ENCODE measurements at regions not wholly inside any gene's neighbourhood (a gene's known extent, or its start where the extent isn't known, plus 50 kb on each side); places are given as distances from the start of the nearest gene placed in this dataset.
"Not testable (repeated sequence)": the region's sequence is repeated elsewhere in the genome, so short reads cannot be mapped to it uniquely, and the experiment has no call there.

DNA sequence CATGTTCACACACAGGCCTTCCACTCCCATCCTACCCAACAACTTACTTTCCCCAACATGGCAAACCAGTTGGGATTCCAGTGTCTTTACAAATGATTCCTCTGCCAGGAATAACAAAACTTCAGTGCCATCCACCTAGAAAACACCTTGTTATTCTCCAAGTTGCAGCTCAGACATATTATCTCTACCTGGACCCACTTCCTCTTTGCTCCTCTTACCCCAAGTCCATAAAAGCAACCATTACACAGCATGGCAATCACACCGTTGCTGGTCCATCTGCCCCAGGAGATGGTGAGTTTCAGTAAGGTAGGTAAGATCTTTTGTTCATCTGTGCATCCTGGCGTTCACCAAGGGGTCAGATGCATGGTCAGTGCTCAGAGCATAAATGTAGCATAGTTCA, 66.0 kb upstream of the CSF1 start:
- WGBS (ENCODE audit: insufficient coverage, insufficient read length): no CpG with 5 or more reads among the region's 2 CpGs
- H3K36me3 ChIP-seq (ENCODE audit: control insufficient read depth, insufficient read depth, low read length): no peaks in the 10 kb centered on the region
- H3K4me1 ChIP-seq (ENCODE audit: control insufficient read depth, insufficient read depth, low read length): no peaks in the 10 kb centered on the region
- no peaks in the 10 kb centered on the region for H3K27me3 ChIP-seq (ENCODE audit: control insufficient read depth, insufficient read depth, low read length)
- no peak for DNase-seq (ENCODE audit: low read depth, low spot score)
- H3K9me3 ChIP-seq (ENCODE audit: control insufficient read depth, insufficient read depth, low read length): no peaks in the 10 kb centered on the region
- H3K27ac ChIP-seq (ENCODE audit: low read length): no peak overlapping the region
- H3K4me3 ChIP-seq (ENCODE audit: low read length): no peak overlapping the region

- Histone ChIP-seq H3K9me3 (ENCODE audit: control insufficient read depth, insufficient read depth, low read length) (no peaks in the 10 kb centered on the region), H3K27ac (ENCODE audit: low read length) (no peak overlapping the region)
Measured at GRCh38 chr1:109840011-109840629, 70.5 kb upstream of the CSF1 start.

DNA sequence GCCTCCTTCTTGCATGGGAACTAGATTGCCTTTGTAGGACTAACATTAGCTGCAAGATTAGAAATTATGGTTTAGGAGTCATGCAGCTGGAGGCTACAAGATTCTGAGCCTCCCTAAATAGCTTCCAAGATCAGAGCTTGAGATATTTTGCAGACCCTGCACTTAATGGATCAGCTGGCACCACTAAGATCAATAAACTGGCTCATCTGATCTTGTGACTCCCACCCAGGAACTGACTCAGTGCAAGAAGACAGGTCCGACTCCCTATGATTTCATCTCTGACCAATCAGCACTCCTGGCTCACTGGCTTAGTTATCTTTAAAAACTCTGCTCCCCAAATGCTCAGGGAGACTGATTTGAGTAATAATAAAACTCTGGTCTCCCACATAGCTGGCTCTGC, 71.4 kb upstream of the CSF1 start:
- H3K4me1 ChIP-seq (ENCODE audit: control insufficient read depth, insufficient read depth, low read length); H3K27ac ChIP-seq (ENCODE audit: low read length); H3K9me3 ChIP-seq (ENCODE audit: control insufficient read depth, insufficient read depth, low read length); H3K36me3 ChIP-seq (ENCODE audit: control insufficient read depth, insufficient read depth, low read length); H3K4me3 ChIP-seq (ENCODE audit: low read length); DNase-seq (ENCODE audit: low read depth, low spot score); H3K27me3 ChIP-seq (ENCODE audit: control insufficient read depth, insufficient read depth, low read length): not testable (repeated sequence)
- WGBS (ENCODE audit: insufficient coverage, insufficient read length): no CpG with 5 or more reads among the region's 1 CpG

More at GRCh38 chr1:109840011-109840629, 70.5 kb upstream of the CSF1 start:
- Histone ChIP-seq H3K27me3 (ENCODE audit: control insufficient read depth, insufficient read depth, low read length) (no peaks in the 10 kb centered on the region), H3K4me1 (ENCODE audit: control insufficient read depth, insufficient read depth, low read length) (no peaks in the 10 kb centered on the region), H3K4me3 (ENCODE audit: low read length) (no peak overlapping the region), H3K36me3 (ENCODE audit: control insufficient read depth, insufficient read depth, low read length) (no peaks in the 10 kb centered on the region)
- WGBS (ENCODE audit: insufficient coverage, insufficient read length): no CpG with 5 or more reads among the region's 5 CpGs
- DNase-seq (ENCODE audit: low read depth, low spot score): no peak

DNA sequence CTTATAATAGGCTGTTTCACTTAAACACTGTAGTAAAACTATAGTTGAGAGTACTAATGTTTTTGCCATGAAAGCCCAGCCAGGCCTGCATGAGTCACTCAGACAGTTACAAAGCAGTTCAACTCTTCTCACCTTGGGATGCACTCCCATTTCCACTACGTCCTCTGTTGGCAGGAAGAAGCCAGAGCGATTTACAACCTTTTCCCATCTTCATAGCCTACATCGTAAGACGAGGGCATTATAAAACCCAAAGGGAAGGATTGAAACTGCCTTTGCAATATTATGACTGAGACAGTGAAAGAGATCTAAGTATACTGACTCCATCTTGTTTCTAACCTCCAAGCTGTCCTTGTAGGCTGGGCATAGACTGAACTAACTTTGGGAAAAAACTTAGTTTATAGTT, 71.8 kb upstream of the CSF1 start:
- Histone ChIP-seq H3K4me1 (ENCODE audit: control insufficient read depth, insufficient read depth, low read length) (no peaks in the 10 kb centered on the region), H3K27me3 (ENCODE audit: control insufficient read depth, insufficient read depth, low read length) (no peaks in the 10 kb centered on the region), H3K9me3 (ENCODE audit: control insufficient read depth, insufficient read depth, low read length) (no peaks in the 10 kb centered on the region), H3K4me3 (ENCODE audit: low read length) (no peak overlapping the region), H3K27ac (ENCODE audit: low read length) (no peak overlapping the region), H3K36me3 (ENCODE audit: control insufficient read depth, insufficient read depth, low read length) (no peaks in the 10 kb centered on the region)
- no CpG with 5 or more reads among the region's 4 CpGs for WGBS (ENCODE audit: insufficient coverage, insufficient read length)
- no peak for DNase-seq (ENCODE audit: low read depth, low spot score)

DNA sequence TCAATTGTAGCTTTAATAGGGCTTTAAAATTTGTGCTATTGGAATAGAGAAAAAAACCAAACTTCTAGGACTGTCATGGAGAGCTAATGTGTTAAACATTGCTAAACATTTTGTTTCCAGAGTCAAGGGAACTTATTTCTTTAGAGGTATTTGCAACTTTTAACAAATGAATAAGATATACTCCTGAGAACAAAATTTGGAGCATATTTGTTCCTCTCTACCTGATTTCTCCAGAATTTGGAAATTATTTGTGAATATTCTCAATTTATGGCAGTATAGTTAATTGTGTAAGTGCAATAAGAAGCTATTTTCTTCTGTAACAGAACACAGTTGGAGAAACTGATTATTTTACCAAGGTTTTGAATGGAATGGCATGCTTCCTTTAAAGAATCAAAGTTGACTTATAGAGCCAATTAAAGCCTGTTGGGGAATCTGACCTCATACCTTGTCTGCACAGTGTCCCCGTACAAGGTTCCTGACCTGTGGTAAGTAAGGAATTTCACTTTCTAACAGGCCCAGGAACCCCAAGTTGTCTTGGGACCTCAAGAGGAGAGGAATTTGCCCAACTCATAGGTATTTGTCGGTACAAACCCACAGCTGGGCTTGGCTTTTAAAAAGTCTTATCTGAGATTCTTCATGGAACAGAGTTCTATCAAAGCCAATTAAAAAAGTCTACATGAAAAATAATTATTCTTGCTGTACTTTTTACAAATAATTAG, 72.6 kb upstream of the CSF1 start:
- Histone ChIP-seq H3K4me1 (ENCODE audit: control insufficient read depth, insufficient read depth, low read length) (no peaks in the 10 kb centered on the region), H3K4me3 (ENCODE audit: low read length) (no peak overlapping the region), H3K27ac (ENCODE audit: low read length) (no peak overlapping the region), H3K27me3 (ENCODE audit: control insufficient read depth, insufficient read depth, low read length) (no peaks in the 10 kb centered on the region), H3K36me3 (ENCODE audit: control insufficient read depth, insufficient read depth, low read length) (no peaks in the 10 kb centered on the region), H3K9me3 (ENCODE audit: control insufficient read depth, insufficient read depth, low read length) (no peaks in the 10 kb centered on the region)
- no CpG with 5 or more reads among the region's 2 CpGs for WGBS (ENCODE audit: insufficient coverage, insufficient read length)
- DNase-seq (ENCODE audit: low read depth, low spot score): no peak

DNA sequence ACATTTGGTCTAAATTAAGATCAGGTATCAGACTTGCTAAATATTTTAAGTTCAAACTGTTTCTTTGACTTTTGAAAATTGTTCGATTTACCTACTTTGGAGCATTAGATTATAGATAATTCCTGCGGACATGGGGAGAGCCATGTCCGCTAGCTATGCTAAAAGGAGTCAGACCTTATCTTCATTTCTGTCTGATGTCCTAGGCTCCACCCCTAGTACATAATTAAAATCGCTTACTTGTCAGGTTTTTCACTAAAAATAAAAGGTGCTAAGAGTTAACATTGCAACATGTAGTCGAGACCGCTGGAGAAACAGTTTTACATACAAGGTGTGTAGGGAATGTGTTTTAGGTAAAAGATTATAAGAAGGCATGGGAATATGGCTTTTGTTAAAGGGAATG, 71.9 kb upstream of the EPS8L3 start:
- not testable (repeated sequence) for H3K36me3 ChIP-seq (ENCODE audit: control insufficient read depth, insufficient read depth, low read length); H3K27ac ChIP-seq (ENCODE audit: low read length); DNase-seq (ENCODE audit: low read depth, low spot score); H3K27me3 ChIP-seq (ENCODE audit: control insufficient read depth, insufficient read depth, low read length); H3K9me3 ChIP-seq (ENCODE audit: control insufficient read depth, insufficient read depth, low read length); H3K4me1 ChIP-seq (ENCODE audit: control insufficient read depth, insufficient read depth, low read length); H3K4me3 ChIP-seq (ENCODE audit: low read length)
- WGBS (ENCODE audit: insufficient coverage, insufficient read length): 100% methylated on average over 2 of the region's 6 CpGs

DNA sequence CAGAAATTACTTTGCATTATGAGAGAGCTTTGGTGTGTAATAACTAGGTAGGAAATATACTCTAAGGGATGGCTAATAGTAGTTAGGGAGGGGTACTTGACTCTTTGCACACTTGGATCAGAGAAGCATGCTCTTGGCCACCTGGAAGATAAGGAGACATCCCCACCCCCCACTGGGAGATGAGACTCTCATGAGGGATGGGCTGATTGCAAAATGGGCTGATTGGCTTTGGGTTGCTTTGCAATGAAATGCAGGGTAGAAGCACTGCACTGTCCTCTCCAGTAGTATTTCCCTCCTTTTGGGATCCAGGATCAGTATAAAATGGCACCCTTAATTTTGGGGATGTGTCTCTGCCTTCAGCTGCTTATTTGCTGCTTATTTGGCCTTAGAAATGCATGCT, 71.2 kb upstream of the EPS8L3 start:
- H3K9me3 ChIP-seq (ENCODE audit: control insufficient read depth, insufficient read depth, low read length): no peaks in the 10 kb centered on the region
- H3K4me1 ChIP-seq (ENCODE audit: control insufficient read depth, insufficient read depth, low read length): no peaks in the 10 kb centered on the region
- H3K4me3 ChIP-seq (ENCODE audit: low read length): no peak overlapping the region
- H3K36me3 ChIP-seq (ENCODE audit: control insufficient read depth, insufficient read depth, low read length): no peaks in the 10 kb centered on the region
- DNase-seq (ENCODE audit: low read depth, low spot score): no peak
- no peaks in the 10 kb centered on the region for H3K27me3 ChIP-seq (ENCODE audit: control insufficient read depth, insufficient read depth, low read length)
- no peak overlapping the region for H3K27ac ChIP-seq (ENCODE audit: low read length)

GRCh38 chr1:109832945-109833344, 69.2 kb upstream of the EPS8L3 start:
- H3K9me3 ChIP-seq (ENCODE audit: control insufficient read depth, insufficient read depth, low read length): no peaks in the 10 kb centered on the region
- WGBS (ENCODE audit: insufficient coverage, insufficient read length): no CpG with 5 or more reads among the region's 5 CpGs
- H3K36me3 ChIP-seq (ENCODE audit: control insufficient read depth, insufficient read depth, low read length): no peaks in the 10 kb centered on the region
- no peak overlapping the region for H3K27ac ChIP-seq (ENCODE audit: low read length)
- no peak overlapping the region for H3K4me3 ChIP-seq (ENCODE audit: low read length)
- H3K4me1 ChIP-seq (ENCODE audit: control insufficient read depth, insufficient read depth, low read length): no peaks in the 10 kb centered on the region
- peak; percentile 29 for DNase-seq (ENCODE audit: low read depth, low spot score)
- H3K27me3 ChIP-seq (ENCODE audit: control insufficient read depth, insufficient read depth, low read length): no peaks in the 10 kb centered on the region

GRCh38 chr1:109828756-109829505, 65.2 kb upstream of the EPS8L3 start:
- no peak for DNase-seq (ENCODE audit: low read depth, low spot score)
- no peaks in the 10 kb centered on the region for H3K27me3 ChIP-seq (ENCODE audit: control insufficient read depth, insufficient read depth, low read length)
- H3K27ac ChIP-seq (ENCODE audit: low read length): no peak overlapping the region
- WGBS (ENCODE audit: insufficient coverage, insufficient read length): 100% methylated on average over 1 of the region's 8 CpGs
- H3K4me1 ChIP-seq (ENCODE audit: control insufficient read depth, insufficient read depth, low read length): no peaks in the 10 kb centered on the region
- no peak overlapping the region for H3K4me3 ChIP-seq (ENCODE audit: low read length)
- H3K9me3 ChIP-seq (ENCODE audit: control insufficient read depth, insufficient read depth, low read length): no peaks in the 10 kb centered on the region
- H3K36me3 ChIP-seq (ENCODE audit: control insufficient read depth, insufficient read depth, low read length): no peaks in the 10 kb centered on the region

DNA sequence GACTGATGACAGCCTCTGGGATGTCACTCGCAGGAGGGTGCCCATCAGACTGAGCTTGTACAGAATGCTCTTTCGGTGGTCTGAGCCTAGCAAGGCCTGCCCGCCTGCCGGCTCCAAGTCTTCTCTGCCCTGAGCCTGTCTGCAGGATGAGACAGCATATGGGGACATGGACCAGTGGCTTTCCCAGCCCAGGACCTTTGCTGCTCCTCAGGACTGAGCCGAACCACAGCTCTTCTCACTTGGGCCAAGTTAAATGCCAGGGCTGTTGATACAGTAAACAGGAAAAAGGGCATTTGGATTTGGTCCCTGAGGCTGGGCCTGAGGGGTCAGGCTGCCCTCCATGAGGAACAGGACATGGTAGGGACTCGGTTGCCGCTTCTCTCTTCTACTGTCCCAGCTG, 64.3 kb upstream of the EPS8L3 start:
- H3K27me3 ChIP-seq (ENCODE audit: control insufficient read depth, insufficient read depth, low read length): no peaks in the 10 kb centered on the region
- no CpG with 5 or more reads among the region's 7 CpGs for WGBS (ENCODE audit: insufficient coverage, insufficient read length)
- H3K4me3 ChIP-seq (ENCODE audit: low read length): no peak overlapping the region
- H3K36me3 ChIP-seq (ENCODE audit: control insufficient read depth, insufficient read depth, low read length): no peaks in the 10 kb centered on the region
- no peaks in the 10 kb centered on the region for H3K4me1 ChIP-seq (ENCODE audit: control insufficient read depth, insufficient read depth, low read length)
- no peaks in the 10 kb centered on the region for H3K9me3 ChIP-seq (ENCODE audit: control insufficient read depth, insufficient read depth, low read length)
- no peak for DNase-seq (ENCODE audit: low read depth, low spot score)
- H3K27ac ChIP-seq (ENCODE audit: low read length): no peak overlapping the region
